ENCODE measurements at regions not wholly inside any gene's neighbourhood (a gene's known extent, or its start where the extent isn't known, plus 50 kb on each side); places are given as distances from the start of the nearest gene placed in this dataset.

GRCh38 chr7:121563177-121563576, 167.1 kb upstream of the FAM3C start:
- DNase-seq (ENCODE audit: low spot score): peak; percentile 17
- H3K4me1 Mint-ChIP-seq: peaks cover 6% of the 10 kb centered on the region
- TF ChIP-seq CTCF (IDR thresholded peaks at IDR 0.05): peak; percentile 45
- TF ChIP-seq EZH2 (IDR thresholded peaks at IDR 0.05): no peak
- Histone ChIP-seq H3K9ac (no peak overlapping the region), H3K27ac (no peak overlapping the region), H3K36me3 (no peaks in the 10 kb centered on the region), H3K79me2 (ENCODE audit: low read depth) (no peaks in the 10 kb centered on the region), H2AFZ (replicated peaks) (no peak overlapping the region), H3K4me1 (peaks cover 3% of the 10 kb centered on the region), H3K9me3 (ENCODE audit: low read depth) (no peaks in the 10 kb centered on the region), H3K27me3 (no peaks in the 10 kb centered on the region), H4K20me1 (ENCODE audit: low read depth) (no peaks in the 10 kb centered on the region), H3K4me2 (no peak overlapping the region), H3K4me3 (no peak overlapping the region), H3F3A (ENCODE audit: low read depth) (no peaks in the 10 kb centered on the region)
- H3K27ac Mint-ChIP-seq: no peak overlapping the region
- H3K36me3 Mint-ChIP-seq: no peaks in the 10 kb centered on the region
- H3K4me3 Mint-ChIP-seq: no peak overlapping the region
- H3K27me3 Mint-ChIP-seq (ENCODE audit: insufficient read depth, low read depth): no peaks in the 10 kb centered on the region
- peaks cover 11% of the 10 kb centered on the region for H3K9me3 Mint-ChIP-seq

DNA sequence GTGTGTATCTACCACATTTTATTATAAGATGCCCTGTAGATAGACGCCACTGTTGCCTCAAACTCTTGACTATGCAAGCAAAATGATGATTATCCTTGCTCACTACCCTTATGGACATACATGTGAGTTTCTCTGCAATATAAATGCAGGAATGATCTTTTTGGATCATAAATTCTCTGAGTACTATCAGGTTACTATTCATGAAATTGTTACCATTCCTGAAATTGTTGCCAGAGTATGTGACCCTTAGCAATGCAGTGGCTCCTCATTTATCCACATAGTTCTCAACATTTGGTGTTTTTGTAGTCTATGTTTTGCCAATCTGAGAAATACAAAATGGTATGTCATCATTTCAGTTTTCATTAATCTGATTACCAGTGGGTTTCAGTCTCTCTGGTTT, 166.2 kb upstream of the FAM3C start:
- H2AFZ ChIP-seq (replicated peaks): no peak overlapping the region
- no peaks in the 10 kb centered on the region for H3K36me3 ChIP-seq
- peaks cover 3% of the 10 kb centered on the region for H3K9me3 Mint-ChIP-seq
- H3K9me3 ChIP-seq (ENCODE audit: low read depth): no peaks in the 10 kb centered on the region
- H3K36me3 Mint-ChIP-seq: no peaks in the 10 kb centered on the region
- no peak for TF ChIP-seq CTCF (IDR thresholded peaks at IDR 0.05)
- TF ChIP-seq EZH2 (IDR thresholded peaks at IDR 0.05): no peak
- TF ChIP-seq EZH2phosphoT487 (IDR thresholded peaks at IDR 0.05): no peak
- no peak for DNase-seq (ENCODE audit: low spot score)
- no peak overlapping the region for H3K4me3 ChIP-seq
- no peaks in the 10 kb centered on the region for H3K27me3 Mint-ChIP-seq (ENCODE audit: insufficient read depth, low read depth)
- H3K4me1 Mint-ChIP-seq: peaks cover 13% of the 10 kb centered on the region
- H4K20me1 ChIP-seq (ENCODE audit: low read depth): no peaks in the 10 kb centered on the region
- H3F3A ChIP-seq (ENCODE audit: low read depth): no peaks in the 10 kb centered on the region
- no peak overlapping the region for H3K4me2 ChIP-seq
- H3K27ac ChIP-seq: no peak overlapping the region
- H3K27me3 ChIP-seq: no peaks in the 10 kb centered on the region
- no peak overlapping the region for H3K9ac ChIP-seq
- peaks cover 10% of the 10 kb centered on the region for H3K4me1 ChIP-seq
- no peak overlapping the region for H3K4me3 Mint-ChIP-seq
- H3K79me2 ChIP-seq (ENCODE audit: low read depth): no peaks in the 10 kb centered on the region
- H3K27ac Mint-ChIP-seq: no peak overlapping the region

DNA sequence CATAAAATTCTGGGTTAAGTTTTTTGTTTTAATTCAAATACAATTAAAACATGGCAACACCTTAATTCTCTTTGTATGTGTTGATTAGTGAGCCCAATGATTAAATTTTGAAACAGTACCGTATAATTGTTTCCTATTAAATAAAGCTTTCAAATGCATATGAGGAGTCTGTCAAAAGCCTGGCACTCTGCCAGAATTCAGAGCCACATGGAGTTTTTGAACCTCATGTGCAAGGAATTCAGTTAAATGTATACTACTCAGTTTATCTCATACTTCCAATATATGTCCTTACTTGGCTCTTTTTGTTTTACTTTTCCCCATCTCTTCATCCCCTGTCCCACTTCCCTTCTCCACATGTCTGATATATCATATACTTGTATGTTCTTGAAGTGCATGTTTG, 165.6 kb upstream of the FAM3C start:
- no peaks in the 10 kb centered on the region for H3K9me3 ChIP-seq (ENCODE audit: low read depth)
- Mint-ChIP-seq H3K4me1 (peaks cover 14% of the 10 kb centered on the region), H3K27me3 (ENCODE audit: insufficient read depth, low read depth) (no peaks in the 10 kb centered on the region), H3K36me3 (no peaks in the 10 kb centered on the region), H3K9me3 (peaks cover 3% of the 10 kb centered on the region), H3K4me3 (no peak overlapping the region), H3K27ac (no peak overlapping the region)
- no peak for DNase-seq (ENCODE audit: low spot score)
- no peaks in the 10 kb centered on the region for H3K79me2 ChIP-seq (ENCODE audit: low read depth)
- H3K36me3 ChIP-seq: no peaks in the 10 kb centered on the region
- H3K27ac ChIP-seq: no peak overlapping the region
- no peaks in the 10 kb centered on the region for H3K27me3 ChIP-seq
- H3K9ac ChIP-seq: no peak overlapping the region
- TF ChIP-seq CTCF (IDR thresholded peaks at IDR 0.05) (no peak), EZH2 (IDR thresholded peaks at IDR 0.05) (no peak), EZH2phosphoT487 (IDR thresholded peaks at IDR 0.05) (no peak)
- no peak overlapping the region for H3K4me2 ChIP-seq
- peaks cover 10% of the 10 kb centered on the region for H3K4me1 ChIP-seq
- no peak overlapping the region for H2AFZ ChIP-seq (replicated peaks)
- no peaks in the 10 kb centered on the region for H4K20me1 ChIP-seq (ENCODE audit: low read depth)
- no peaks in the 10 kb centered on the region for H3F3A ChIP-seq (ENCODE audit: low read depth)
- H3K4me3 ChIP-seq: no peak overlapping the region

Measured in neural progenitor cell (in vitro differentiated cells).